ENCODE measurements at regions not wholly inside any gene's neighbourhood (a gene's known extent, or its start where the extent isn't known, plus 50 kb on each side); places are given as distances from the start of the nearest gene placed in this dataset.

GRCh38 chr7:47207956-47208355, 374.0 kb downstream of the TNS3 start:
- TF ChIP-seq ATF2 (IDR thresholded peaks at IDR 0.05; ENCODE audit: low read length): no peak
- TF ChIP-seq ESRRA (IDR thresholded peaks at IDR 0.05; ENCODE audit: low read length): no peak
- no peak for TF ChIP-seq SRF (IDR thresholded peaks at IDR 0.05; ENCODE audit: low read depth in 2 of 2, low read length in 2 of 2)
- TF ChIP-seq, protein P1, sequence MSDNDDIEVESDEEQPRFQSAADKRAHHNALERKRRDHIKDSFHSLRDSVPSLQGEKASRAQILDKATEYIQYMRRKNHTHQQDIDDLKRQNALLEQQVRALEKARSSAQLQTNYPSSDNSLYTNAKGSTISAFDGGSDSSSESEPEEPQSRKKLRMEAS (IDR thresholded peaks at IDR 0.05; ENCODE audit: low read depth, low read length): no peak
